ENCODE measurements at regions not wholly inside any gene's neighbourhood (a gene's known extent, or its start where the extent isn't known, plus 50 kb on each side); places are given as distances from the start of the nearest gene placed in this dataset.

DNA sequence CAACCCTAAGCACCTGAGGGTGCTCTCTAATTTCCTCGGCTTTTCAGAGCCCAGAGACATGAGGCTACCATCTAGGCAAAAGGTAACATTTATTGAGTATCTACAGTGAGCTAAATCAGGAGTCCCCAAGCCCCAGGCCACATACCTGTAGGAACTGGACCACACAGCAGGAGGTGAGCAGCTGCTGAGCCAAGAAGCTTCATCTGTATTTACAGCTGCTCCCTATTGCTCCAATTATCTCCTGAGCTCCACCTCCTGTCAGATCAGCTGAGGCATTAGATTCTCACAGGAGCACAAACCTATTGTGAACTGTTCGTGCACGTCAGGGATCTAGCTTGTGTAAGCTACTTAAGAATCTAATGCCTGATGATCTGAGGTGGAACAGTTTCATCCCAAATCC lies 70.2 kb downstream of the RND3 start:
- DNase-seq (ENCODE audit: low read depth), result no peak

DNA sequence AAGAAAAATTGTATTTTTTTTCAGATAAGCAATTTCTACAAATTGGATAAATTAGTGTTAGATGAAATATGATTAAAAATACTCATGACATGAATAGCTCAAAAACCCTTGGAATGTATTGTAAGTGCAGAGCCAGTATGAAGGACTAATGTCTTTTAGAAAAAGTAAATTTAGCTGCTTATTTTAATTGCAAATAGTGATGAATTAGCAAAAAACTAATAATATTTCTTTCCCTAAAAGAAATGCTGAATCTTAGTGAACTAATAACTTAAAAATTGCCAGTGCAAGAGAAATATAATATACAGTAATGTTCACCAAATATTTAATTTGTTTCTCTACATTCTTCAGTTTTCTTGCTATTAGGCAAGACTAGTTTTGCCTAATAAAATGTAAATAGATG lies 72.4 kb downstream of the RND3 start:
- DNase-seq (ENCODE audit: low read depth), result no peak

DNA sequence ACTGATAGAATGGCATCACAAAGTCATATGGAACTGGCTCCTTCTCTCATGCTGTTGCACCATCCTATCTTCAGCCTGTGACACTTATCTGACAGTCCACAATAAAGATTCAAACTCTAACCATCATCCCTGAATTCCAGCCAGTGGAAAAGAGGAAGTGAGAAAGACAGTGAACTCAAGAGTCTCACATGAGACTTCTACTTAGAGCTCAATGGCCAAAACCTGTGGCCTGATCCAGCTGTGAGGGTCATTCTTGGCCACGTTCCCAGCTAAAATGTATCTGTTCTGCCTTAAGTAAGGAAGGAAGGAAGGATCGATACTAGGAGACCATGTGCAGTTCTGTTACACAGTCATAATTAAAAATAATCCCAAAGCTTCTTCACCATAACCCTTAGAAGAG lies 73.6 kb downstream of the RND3 start:
- no peak for DNase-seq (ENCODE audit: low read depth)

- DNase-seq (ENCODE audit: low read depth), result no peak
These were observed 74.1 kb downstream of the RND3 start for GRCh38 chr2:150413366-150413765.

GRCh38 chr2:150410809-150411208 lies 76.7 kb downstream of the RND3 start:
- DNase-seq (ENCODE audit: low read depth), result peak; percentile 21

DNA sequence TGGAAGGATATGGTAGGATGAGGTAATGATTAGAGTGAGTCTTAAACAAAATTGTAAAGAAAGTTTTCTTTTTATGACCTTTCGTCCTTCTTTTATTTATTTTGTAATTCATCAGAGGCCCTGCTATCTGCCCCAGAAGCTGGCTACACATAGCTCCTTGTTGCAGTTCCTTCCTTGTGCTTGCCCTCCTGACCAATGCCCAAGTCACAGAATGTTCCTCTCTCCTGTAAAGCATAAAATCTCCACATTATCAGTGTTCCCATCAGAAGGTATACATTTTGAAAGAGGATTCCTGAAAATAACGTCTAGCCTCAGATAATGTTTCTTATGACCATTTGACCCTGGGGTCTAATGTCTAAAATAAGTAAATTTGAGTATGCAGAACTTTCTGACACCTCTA lies 78.3 kb downstream of the RND3 start:
- no peak for DNase-seq (ENCODE audit: low read depth)

DNA sequence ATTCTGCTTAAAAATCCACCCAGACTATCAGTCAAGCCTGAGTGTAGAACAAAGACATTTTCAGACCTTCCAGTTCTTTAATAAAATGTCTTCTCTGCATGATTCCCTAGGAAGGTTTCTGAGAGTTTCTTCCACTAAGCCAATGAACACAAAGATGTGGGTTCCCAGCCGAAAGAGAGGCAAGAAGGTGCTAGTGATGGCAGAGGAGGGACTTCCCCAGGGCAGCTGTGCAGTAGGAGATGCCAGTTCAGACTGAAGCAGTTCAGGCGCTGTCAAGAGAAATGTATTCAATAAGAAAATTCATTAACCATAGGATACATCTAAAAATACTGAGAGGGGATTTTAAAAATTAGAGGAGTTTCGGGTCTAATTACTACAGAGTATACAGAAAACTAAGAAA lies 83.3 kb downstream of the RND3 start:
- no peak for DNase-seq (ENCODE audit: low read depth)

DNA sequence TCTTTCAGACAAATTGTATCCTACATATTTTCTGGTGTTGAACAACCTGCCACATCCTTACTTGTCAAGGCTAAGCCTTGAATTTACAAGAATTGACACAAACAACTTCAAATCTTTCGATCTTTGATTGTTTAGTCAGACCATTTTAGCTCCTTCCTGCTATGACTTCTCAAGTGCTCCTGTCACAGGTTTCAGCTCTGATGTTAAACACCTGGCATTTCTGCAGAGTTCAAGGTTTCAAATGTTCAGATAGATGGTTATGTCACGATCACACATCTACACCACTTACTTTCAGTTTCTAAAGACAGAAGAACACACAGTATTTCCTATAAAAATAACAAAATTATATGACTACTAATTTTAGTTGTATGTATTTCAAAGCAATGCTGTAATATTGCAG lies 84.0 kb downstream of the RND3 start:
- DNase-seq (ENCODE audit: low read depth), result no peak

DNA sequence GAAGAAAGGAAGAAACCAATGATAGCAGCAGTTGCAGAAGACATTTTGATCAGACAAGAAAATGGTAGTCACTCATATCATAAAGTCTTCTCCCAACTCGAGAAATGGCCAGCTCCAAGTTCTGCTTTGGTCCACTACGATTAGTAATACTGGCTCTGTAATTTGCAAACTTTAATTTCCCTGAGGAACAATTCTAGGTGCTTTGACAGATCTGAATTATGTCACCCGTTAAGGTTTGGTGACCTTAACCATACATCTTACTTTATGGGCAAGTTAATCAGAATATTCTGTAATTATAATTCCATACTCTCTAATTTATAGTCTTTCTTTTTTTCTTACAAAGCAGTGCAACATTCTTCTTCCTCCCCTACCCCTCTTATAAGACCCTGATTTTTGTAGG lies 84.5 kb downstream of the RND3 start:
- DNase-seq (ENCODE audit: low read depth), result no peak

DNA sequence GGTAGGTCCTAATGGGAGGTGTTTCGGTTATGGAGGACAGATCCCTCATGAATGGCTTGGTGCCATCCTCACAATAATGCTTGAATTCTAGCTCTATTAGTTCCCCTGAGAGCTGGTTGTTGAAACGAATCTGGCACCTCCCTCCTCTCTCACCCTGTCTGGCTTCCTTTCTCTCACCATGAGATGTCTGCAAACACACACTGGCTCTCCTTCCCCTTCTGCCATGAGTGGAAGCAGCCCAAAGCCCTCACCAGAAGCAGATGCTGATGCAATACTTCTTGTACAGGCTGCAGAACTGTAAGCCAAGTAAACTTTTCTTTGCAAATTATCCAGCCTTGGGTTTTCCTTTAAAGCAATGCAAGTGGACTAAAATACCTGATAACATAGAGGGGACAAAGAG lies 86.6 kb downstream of the RND3 start:
- no peak for DNase-seq (ENCODE audit: low read depth)

GRCh38 chr2:150392614-150393013 lies 94.9 kb downstream of the RND3 start:
- no peak for DNase-seq (ENCODE audit: low read depth)

- DNase-seq (ENCODE audit: low read depth), result no peak
These were observed 95.7 kb downstream of the RND3 start for GRCh38 chr2:150391779-150392178.

DNA sequence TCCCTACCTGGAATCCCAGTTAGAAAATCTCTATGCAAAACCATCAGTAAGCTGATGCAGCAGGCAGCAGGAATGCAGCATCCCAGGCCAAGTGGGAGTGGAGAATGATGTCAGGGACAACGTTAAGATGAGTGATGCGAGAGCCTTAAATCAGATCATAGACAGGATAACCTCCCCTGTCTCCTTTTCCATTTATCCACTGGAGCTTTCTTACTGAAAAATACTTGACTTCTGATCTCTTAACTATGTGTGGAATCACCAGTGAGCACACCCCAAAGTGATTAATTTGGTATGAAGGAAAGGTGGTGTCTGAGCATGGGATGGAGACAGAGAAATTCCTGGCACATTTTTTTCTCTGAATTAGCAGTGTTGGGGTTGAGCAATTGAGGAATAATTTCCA lies 98.0 kb downstream of the RND3 start:
- peak; percentile 76 for DNase-seq (ENCODE audit: low read depth)

GRCh38 chr2:150388289-150388625 lies 99.2 kb downstream of the RND3 start:
- no peak for DNase-seq (ENCODE audit: low read depth)

GRCh38 chr2:150387586-150388288 lies 99.7 kb downstream of the RND3 start:
- no peak for DNase-seq (ENCODE audit: low read depth)

DNA sequence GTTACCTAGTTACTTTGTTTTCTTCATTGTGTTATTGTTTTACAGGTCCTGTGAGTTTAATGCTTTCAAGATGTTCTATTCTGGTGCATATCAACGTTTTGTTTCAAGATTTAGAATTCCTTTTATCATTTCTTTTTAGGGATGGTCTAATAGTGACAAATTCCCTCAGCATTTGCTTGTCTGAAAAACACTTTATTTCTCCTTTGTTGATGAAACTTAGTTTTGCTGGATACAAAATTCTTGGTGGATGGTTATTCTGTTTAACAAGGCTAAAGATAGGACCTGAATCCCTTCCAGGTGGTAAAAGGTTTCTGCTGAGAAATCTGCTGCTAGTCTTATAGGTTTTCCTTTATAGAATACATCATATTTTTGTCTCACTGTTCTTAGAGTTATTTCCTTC lies 102.3 kb downstream of the RND3 start:
- DNase-seq (ENCODE audit: low read depth), result no peak

GRCh38 chr2:150383587-150383986 lies 103.9 kb downstream of the RND3 start:
- no peak for DNase-seq (ENCODE audit: low read depth)

DNA sequence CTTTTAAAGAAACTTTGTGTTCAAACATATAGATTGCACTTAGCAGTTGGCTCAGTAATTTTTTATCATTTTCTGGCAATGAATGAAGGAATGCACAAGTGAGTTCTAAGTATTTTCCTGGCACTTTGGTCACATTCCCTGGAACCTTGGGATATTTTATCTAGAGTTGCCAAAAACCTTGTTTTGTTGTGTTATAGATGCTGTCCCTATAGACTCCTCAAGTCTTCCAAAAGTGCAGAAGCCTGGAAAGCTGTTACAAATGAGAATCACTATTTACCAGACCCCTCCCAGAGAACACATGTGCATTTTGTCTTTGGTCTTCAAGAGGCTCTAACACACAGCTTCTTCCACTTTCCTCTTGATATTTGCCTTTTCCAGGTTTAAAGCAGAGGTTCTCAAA lies 108.3 kb downstream of the RND3 start:
- no peak for DNase-seq (ENCODE audit: low read depth)

DNA sequence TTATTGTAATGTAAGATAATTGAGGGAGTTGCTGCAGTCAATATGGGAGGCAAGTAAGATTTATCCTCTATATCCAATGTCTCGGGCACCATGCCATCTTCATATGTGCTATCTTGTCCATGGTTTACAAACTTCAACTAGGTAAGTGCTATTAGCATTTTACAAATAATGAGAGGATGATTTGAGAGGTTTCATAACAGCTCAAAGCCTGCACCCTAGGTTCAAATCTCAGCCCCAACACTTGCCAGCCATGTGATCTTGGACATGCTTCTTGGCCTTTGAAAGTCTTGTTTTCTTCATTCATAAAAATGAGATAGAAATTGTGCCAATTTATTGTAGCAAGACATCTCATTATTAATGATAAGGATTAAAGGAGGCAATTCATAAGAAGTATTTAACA lies 108.8 kb downstream of the RND3 start:
- no peak for DNase-seq (ENCODE audit: low read depth)

DNA sequence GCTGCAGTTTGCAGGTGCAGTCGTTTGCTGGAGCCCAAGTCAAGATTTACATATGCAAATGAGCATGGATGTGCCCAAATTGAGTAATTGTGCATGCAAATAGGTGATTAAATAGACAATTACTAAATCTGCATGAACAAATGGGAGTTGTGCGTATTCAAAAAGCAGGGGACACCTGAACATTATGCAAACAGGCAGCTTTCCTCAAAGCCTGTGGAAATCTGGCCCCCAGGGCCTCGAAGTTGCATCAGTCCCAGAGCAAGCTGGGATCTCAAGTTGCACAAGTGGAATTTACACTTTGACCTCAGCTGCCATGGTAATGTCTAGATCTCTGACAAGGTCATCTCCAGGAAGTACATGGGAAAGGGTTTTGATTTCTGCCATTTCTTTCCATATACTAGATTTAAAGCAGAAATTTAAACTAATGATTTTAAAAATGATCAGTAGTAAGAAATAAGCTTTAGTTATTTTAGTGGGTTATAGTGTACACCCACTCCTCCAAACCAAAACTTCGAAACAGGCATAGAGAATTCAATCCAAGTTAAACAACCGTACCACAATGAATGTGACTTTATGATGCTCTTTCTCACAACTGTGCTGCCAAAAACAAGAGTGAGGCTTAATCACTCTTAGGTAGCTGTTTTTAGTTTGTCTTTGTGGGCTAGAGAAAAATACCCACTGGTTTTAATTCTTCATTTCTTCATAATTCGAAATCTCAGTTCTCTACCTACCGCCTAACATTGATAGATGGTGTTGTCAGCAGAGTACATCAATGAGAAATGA lies 110.7 kb downstream of the RND3 start:
- DNase-seq (ENCODE audit: low read depth), result no peak

GRCh38 chr2:150375333-150375732 lies 112.1 kb downstream of the RND3 start:
- DNase-seq (ENCODE audit: low read depth), result no peak

DNA sequence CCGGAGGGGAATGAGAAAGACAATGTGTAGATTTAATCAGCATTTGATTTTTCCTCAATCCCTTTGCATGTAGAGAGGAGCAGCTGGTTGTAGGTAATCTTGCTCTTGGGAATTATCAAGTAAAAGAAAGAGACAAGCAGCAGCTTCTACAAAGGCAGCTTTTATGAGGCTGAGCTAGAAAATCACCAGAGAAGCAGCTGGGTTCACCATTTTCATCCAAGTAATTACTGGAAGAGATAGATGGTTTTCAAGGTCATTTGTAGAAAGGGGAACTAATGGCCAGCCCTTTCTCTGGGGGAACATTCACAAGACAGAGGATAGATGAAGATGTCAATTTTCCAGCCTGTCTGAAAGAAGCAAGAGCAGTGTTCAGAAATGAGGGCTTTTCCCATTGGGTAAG lies 113.0 kb downstream of the RND3 start:
- DNase-seq (ENCODE audit: low read depth), result no peak

DNA sequence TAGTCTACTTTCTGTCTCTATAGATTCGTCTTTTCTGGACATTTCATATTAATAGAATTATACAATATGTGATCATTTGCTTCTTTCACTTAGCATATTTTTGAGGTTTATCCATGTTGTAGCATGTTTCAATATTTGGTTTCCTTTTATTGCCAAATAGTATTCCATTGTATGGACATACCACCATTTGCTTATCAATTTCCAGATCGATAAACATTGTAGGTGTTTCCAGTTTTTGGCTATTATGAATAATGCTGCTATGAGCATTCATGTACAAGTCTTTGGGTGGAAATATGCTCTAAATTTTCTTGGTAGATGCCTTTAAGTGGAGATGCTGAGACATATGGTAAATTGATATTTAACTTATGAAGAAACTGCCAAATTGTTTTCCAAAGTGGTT lies 114.1 kb downstream of the RND3 start:
- no peak for DNase-seq (ENCODE audit: low read depth)

Measured in GM04503 (cell line).